ENCODE measurements at regions not wholly inside any gene's neighbourhood (a gene's known extent, or its start where the extent isn't known, plus 50 kb on each side); places are given as distances from the start of the nearest gene placed in this dataset.

DNA sequence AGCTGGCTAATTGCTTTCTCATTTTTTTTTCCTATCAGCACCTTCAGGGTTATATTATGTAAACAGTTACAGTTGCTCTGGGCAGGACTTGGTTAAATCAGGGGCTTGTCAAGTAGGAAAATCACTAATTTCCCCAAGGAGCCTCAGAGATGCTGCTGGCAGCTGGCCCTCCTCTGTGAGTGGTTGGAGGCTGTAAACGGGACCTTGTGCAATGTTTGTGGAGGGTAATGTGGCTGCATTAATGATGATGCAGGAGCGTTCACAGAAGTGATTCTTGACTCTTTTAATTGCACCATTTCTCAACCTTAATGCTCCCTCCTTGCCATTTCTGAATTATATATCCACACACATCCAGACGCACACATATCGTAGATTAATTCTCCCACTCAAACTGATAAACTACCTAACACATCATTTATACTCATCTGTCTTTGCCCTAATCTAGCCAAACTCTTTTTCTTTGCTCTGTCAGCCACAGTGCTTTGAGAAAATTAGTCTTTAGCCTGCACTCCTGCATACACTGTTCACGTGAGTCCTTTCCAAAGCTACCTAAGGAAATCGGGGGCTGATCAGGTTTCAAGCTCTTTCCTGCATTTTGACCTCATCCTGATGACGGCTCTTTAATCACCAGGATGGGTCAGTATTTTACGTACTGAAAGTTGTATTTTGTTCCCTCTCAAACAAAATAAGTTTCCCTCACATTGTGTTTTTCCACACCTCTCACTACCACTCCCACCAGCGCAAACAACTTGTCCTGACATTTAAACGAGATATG lies 154.4 kb upstream of the PIRT start:
- Mint-ChIP-seq H3K27ac (peak overlapping the region in 2 of 3 experiments; percentile 5 to 32), H3K36me3 (ENCODE audit: low read depth) (no peaks in the 10 kb centered on the region), H3K4me3 (peak overlapping the region in 1 of 3 experiments; percentile 10), H3K4me1 (peaks cover 14% of the 10 kb centered on the region), H3K9me3 (no peaks in the 10 kb centered on the region), H3K27me3 (ENCODE audit: low read depth) (peaks cover 37% of the 10 kb centered on the region)
- TF ChIP-seq CTCF (IDR thresholded peaks at IDR 0.05; ENCODE audit: unreplicated experiment in 3 of 3) = no peak

GRCh38 chr17:10987786-10988185 lies 149.9 kb upstream of the PIRT start:
- Mint-ChIP-seq H3K27me3 (ENCODE audit: low read depth) (peaks cover 19% of the 10 kb centered on the region), H3K4me3 (no peak overlapping the region), H3K9me3 (no peaks in the 10 kb centered on the region), H3K4me1 (peaks cover 8% of the 10 kb centered on the region), H3K27ac (no peak overlapping the region), H3K36me3 (ENCODE audit: low read depth) (no peaks in the 10 kb centered on the region)
- TF ChIP-seq CTCF (IDR thresholded peaks at IDR 0.05; ENCODE audit: unreplicated experiment in 3 of 3) = no peak

DNA sequence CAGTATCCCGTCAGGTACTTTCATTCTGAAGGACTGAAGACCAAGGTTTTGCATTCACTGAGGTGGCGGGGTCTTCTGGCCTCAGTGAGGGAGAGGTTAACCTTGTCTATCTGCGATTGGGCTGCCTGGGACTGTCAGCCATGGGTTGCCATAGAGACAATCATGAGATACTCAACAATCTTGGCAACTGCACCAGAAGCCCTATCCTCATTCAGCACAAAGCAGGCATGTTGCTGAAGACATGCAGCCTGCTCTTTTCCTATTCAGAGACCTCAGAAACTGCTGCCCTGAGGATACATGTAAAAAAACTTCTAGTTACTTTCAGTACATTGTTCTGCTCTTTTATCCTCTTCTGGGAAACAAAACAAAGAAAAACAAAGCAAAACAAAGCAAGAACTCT lies 146.3 kb upstream of the PIRT start:
- no peaks in the 10 kb centered on the region for H3K36me3 Mint-ChIP-seq (ENCODE audit: low read depth)
- H3K27ac Mint-ChIP-seq = no peak overlapping the region
- no peak for TF ChIP-seq CTCF (IDR thresholded peaks at IDR 0.05; ENCODE audit: unreplicated experiment in 3 of 3)
- no peaks in the 10 kb centered on the region for H3K4me1 Mint-ChIP-seq
- no peak overlapping the region for H3K4me3 Mint-ChIP-seq
- H3K9me3 Mint-ChIP-seq = no peaks in the 10 kb centered on the region
- H3K27me3 Mint-ChIP-seq (ENCODE audit: low read depth) = peaks cover 8% of the 10 kb centered on the region

DNA sequence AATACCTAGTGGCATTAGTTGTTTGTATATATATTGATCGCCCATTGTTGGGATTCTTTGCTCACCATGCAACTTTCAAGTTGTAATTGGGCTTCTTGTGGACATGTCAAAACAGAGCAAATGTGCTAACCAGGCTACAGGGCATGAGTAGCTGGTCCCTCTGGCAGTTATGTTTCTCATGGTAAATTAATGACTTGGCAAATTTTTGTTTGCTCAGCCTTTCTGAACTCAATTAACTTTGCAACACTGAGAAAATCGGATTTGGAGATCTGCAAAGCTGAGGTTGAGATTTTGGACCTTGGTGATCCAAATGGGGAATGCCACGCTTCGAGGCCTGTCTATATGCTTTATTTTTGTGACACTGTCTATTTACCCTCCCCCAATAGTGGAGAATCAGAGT lies 138.5 kb upstream of the PIRT start:
- H3K4me3 Mint-ChIP-seq = no peak overlapping the region
- TF ChIP-seq CTCF (IDR thresholded peaks at IDR 0.05; ENCODE audit: unreplicated experiment in 3 of 3) = no peak
- H3K4me1 Mint-ChIP-seq = no peaks in the 10 kb centered on the region
- no peak overlapping the region for H3K27ac Mint-ChIP-seq
- H3K36me3 Mint-ChIP-seq (ENCODE audit: low read depth) = no peaks in the 10 kb centered on the region
- no peaks in the 10 kb centered on the region for H3K9me3 Mint-ChIP-seq
- peaks cover 6% of the 10 kb centered on the region for H3K27me3 Mint-ChIP-seq (ENCODE audit: low read depth)

DNA sequence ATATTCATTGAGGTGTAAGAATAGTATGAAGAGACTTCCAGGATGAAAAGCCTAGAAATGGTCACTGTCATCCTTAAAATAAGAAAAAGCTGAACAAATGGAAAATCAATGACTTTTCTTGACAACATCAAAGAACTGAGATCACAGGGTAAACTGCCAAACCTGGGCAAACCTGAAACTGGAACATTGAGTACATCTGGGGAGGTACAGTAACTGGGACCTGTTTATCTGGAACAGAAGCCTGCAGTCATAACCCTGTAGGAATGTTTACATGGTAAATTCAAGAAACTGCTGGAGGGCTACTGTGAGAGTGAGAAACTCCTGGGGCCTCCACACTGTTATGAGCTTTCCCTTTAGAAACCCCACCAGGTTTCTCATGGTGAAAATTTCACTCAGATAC lies 130.1 kb upstream of the PIRT start:
- H3K9me3 Mint-ChIP-seq = peaks cover 4% of the 10 kb centered on the region
- H3K27ac Mint-ChIP-seq = no peak overlapping the region
- no peak for TF ChIP-seq CTCF (IDR thresholded peaks at IDR 0.05; ENCODE audit: unreplicated experiment in 3 of 3)

GRCh38 chr17:10956821-10957220 lies 118.9 kb upstream of the PIRT start:
- Mint-ChIP-seq H3K9me3 (peaks cover 9% of the 10 kb centered on the region), H3K36me3 (ENCODE audit: low read depth) (no peaks in the 10 kb centered on the region), H3K4me1 (no peaks in the 10 kb centered on the region), H3K27me3 (ENCODE audit: low read depth) (peaks cover 8% of the 10 kb centered on the region), H3K27ac (no peak overlapping the region), H3K4me3 (no peak overlapping the region)
- no peak for TF ChIP-seq CTCF (IDR thresholded peaks at IDR 0.05; ENCODE audit: unreplicated experiment in 3 of 3)

More for the DNA sequence above, 130.1 kb upstream of the PIRT start:
- H3K36me3 Mint-ChIP-seq (ENCODE audit: low read depth) = no peaks in the 10 kb centered on the region
- H3K27me3 Mint-ChIP-seq (ENCODE audit: low read depth) = no peaks in the 10 kb centered on the region
- no peak overlapping the region for H3K4me3 Mint-ChIP-seq
- H3K4me1 Mint-ChIP-seq = no peaks in the 10 kb centered on the region
